PFSK-1 (cell line): ENCODE measurements at regions not wholly inside any gene's neighbourhood (a gene's known extent, or its start where the extent isn't known, plus 50 kb on each side); places are given as distances from the start of the nearest gene placed in this dataset.

Source experiments
- FOXP2 ChIP-seq: optimal IDR thresholded peaks from 2 replicates; pipeline ENCODE3; 2011; ENCODE audit warnings: borderline replicate concordance, control low read depth, inconsistent platforms; ENCODE audit not compliant: insufficient read depth; ENCODE audit errors: extremely low read length, extremely low read depth
- POLR2AphosphoS5 ChIP-seq: IDR thresholded peaks from 2 replicates; pipeline ENCODE4 v1.6.1; 2012; ENCODE audit warnings: low read depth, mild to moderate bottlenecking, control low read depth, low read length, moderate library complexity
- SIN3A ChIP-seq: IDR thresholded peaks from 2 replicates; pipeline ENCODE4 v1.6.1; 2012; ENCODE audit warnings: mild to moderate bottlenecking, low read length, moderate library complexity, borderline replicate concordance; ENCODE audit not compliant: insufficient read depth
- TAF1 ChIP-seq: IDR thresholded peaks from 2 replicates; pipeline ENCODE4 v1.6.1; 2012; ENCODE audit warnings: low read length, control low read depth, borderline replicate concordance; ENCODE audit not compliant: insufficient read depth
- TF ChIP-seq, protein P1 (sequence below), 2 experiments: IDR thresholded peaks; 2 replicates each; pipeline versions ENCODE4 v1.6.1 to v1.8.0; 2011 to 2012; ENCODE audit warnings: low read depth in 2 of 2, low read length in 2 of 2, control low read depth in 1 of 2, inconsistent platforms in 1 of 2, mild to moderate bottlenecking in 1 of 2, moderate library complexity in 1 of 2; ENCODE audit not compliant: insufficient read depth in 1 of 2

DNA sequence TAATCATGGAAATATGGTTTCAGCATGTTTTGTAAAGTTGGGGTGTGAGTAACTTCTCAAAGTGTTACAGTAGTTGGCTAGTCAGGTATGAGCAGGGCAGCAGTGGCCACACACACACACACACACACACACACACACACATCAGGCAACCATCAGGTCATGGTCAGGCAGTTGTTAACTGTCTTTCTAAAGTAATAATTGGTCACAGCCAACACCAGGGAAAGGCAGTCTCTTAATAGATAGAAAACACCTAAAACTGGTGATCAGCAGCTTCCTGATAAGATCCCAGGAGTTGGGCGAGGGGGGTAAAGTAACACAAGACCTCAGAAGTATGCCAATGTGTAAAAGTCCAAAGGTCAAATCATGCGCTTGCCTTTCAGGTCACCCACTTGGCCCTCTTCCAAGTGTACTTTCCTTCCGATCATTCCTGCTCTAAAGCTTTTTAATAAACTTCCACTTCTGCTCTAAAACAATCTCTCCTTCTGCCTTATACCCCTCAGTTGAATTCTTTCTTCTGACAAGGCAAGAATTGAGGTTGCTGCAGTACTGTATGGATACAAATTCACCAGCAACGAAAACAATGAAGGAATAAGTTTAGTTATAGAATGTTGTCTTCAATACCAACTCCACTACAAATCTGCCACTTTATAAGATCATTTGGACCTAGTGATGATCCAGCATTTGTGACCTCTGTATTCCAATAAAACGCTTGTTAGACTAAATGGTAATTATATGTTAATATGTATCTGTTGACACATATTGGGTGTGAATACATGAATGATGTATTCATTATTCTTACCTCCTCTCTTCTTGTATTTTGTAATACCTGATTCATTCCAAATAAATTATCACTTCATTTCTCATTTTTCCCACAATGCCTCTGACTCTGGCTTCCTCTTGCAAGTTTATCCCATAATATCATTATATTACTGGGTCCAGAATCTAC, 254.3 kb downstream of the METTL4 start:
- no peak for TF ChIP-seq SIN3A
- TF ChIP-seq, protein P1, sequence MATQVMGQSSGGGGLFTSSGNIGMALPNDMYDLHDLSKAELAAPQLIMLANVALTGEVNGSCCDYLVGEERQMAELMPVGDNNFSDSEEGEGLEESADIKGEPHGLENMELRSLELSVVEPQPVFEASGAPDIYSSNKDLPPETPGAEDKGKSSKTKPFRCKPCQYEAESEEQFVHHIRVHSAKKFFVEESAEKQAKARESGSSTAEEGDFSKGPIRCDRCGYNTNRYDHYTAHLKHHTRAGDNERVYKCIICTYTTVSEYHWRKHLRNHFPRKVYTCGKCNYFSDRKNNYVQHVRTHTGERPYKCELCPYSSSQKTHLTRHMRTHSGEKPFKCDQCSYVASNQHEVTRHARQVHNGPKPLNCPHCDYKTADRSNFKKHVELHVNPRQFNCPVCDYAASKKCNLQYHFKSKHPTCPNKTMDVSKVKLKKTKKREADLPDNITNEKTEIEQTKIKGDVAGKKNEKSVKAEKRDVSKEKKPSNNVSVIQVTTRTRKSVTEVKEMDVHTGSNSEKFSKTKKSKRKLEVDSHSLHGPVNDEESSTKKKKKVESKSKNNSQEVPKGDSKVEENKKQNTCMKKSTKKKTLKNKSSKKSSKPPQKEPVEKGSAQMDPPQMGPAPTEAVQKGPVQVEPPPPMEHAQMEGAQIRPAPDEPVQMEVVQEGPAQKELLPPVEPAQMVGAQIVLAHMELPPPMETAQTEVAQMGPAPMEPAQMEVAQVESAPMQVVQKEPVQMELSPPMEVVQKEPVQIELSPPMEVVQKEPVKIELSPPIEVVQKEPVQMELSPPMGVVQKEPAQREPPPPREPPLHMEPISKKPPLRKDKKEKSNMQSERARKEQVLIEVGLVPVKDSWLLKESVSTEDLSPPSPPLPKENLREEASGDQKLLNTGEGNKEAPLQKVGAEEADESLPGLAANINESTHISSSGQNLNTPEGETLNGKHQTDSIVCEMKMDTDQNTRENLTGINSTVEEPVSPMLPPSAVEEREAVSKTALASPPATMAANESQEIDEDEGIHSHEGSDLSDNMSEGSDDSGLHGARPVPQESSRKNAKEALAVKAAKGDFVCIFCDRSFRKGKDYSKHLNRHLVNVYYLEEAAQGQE (IDR thresholded peaks at IDR 0.05; ENCODE audit: insufficient read depth in 1 of 2, low read depth in 2 of 2, low read length in 2 of 2): no peak
- no peak for TF ChIP-seq FOXP2
- TF ChIP-seq TAF1: no peak
- TF ChIP-seq POLR2AphosphoS5: no peak

DNA sequence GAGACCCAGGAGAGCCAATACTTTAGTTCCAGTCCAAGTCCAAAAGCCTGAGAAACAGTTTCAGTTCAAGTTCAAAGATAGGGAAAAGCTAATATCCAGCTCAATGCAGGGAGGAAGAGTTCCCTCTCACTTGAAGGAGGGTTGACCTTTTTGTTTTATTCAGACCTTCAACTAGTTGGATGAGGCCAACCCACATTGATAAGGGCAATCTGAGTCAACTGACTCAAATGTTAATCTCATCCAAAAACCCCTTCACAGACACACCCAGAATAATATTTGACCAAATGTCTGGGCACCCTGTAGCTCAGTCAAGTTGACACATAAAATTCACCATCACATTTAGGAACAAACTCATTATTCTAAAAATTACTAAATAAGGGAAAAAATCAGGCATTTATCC, 246.8 kb downstream of the METTL4 start:
- TF ChIP-seq, protein P1 (IDR thresholded peaks at IDR 0.05; ENCODE audit: insufficient read depth in 1 of 2, low read depth in 2 of 2, low read length in 2 of 2): no peak
- TF ChIP-seq SIN3A (no peak), FOXP2 (no peak), TAF1 (no peak), POLR2AphosphoS5 (no peak)

DNA sequence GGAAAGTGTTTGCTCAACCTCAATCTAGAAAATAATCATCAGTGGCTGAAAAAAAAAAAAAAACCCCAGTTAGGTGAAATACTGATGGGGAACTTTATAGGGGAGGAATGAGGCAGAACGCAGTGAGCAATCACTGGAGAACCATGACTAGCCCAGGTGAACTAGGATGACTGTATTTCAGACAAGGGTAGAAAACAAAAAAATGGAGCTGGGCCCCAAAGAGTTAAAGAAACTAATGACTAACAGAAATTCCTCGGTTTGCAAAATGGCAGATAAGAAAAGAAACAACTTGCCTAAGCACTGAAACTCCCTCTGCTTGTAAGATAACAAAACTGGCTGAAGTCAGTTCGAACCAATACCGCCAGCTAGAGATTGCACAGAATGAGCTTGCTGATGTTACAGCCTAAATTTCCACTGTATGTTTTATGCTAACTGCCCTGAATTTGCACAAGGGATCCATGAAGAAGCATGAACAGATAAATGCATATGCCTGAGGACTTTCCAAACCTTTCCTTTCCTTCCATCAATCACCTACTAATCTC, 245.9 kb downstream of the METTL4 start:
- TF ChIP-seq TAF1 (no peak), FOXP2 (no peak), POLR2AphosphoS5 (no peak)
- TF ChIP-seq, protein P1 (IDR thresholded peaks at IDR 0.05; ENCODE audit: insufficient read depth in 1 of 2, low read depth in 2 of 2, low read length in 2 of 2): no peak

DNA sequence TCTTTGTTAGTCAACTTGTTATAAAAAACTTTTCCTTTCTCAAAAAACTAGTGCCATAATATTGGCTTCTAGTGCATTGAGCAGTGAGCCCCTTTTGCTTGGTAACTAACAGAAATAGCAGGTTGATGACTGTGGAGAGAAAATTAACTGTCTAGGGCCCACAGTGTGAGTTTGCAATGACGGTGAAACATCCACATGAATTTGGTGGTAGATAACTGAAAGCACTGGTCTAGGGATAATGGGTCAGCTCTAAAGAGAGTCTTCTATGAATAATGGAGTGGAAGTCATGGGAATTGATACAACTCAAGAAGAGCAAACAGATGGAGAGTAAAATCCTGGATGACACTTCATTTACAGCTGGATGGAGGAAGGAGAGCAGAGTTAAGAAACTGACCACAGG, 245.4 kb downstream of the METTL4 start:
- TF ChIP-seq, protein P1 (IDR thresholded peaks at IDR 0.05; ENCODE audit: insufficient read depth in 1 of 2, low read depth in 2 of 2, low read length in 2 of 2): no peak
- TF ChIP-seq SIN3A (no peak), FOXP2 (no peak), TAF1 (no peak), POLR2AphosphoS5 (no peak)

DNA sequence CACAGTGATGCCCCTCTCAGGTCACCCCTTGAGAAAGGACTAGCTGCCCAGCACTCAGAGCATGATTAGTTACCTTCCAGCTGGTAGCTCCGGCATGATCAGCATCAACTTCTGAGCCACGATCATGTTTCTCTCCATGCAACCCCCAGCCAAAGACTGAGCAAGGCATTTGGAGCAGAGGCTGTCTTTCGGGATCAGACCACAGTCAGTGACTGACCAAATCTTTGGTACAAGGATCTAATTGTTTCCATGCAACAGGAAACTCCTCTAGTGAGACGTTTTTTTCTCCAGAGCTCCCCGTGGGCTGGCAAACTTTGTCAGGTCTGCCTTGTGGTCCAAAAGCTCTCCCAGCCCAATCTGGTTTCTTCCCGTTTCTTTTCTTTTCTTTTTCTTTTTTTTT, 244.3 kb downstream of the METTL4 start:
- TF ChIP-seq POLR2AphosphoS5: no peak
- TF ChIP-seq TAF1: no peak
- TF ChIP-seq FOXP2: no peak
- no peak for TF ChIP-seq SIN3A
- TF ChIP-seq, protein P1 (IDR thresholded peaks at IDR 0.05; ENCODE audit: insufficient read depth in 1 of 2, low read depth in 2 of 2, low read length in 2 of 2): no peak
